ENCODE measurements at regions not wholly inside any gene's neighbourhood (a gene's known extent, or its start where the extent isn't known, plus 50 kb on each side); places are given as distances from the start of the nearest gene placed in this dataset.

- no peak for TF ChIP-seq CTCF (IDR thresholded peaks at IDR 0.05; ENCODE audit: low read depth, low read length)
- Histone ChIP-seq H3K36me3 (no peaks in the 10 kb centered on the region), H3K27me3 (no peaks in the 10 kb centered on the region), H3K4me3 (ENCODE audit: low read depth, low read length) (no peak overlapping the region), H3K4me1 (no peaks in the 10 kb centered on the region), H3K9me3 (no peaks in the 10 kb centered on the region)
- DNase-seq = no peak
Observed at GRCh38 chr5:72625332-72625731, 118.1 kb upstream of the ZNF366 start.

GRCh38 chr5:72624641-72625236 is 117.5 kb upstream of the ZNF366 start:
- no peak for TF ChIP-seq CTCF (IDR thresholded peaks at IDR 0.05; ENCODE audit: low read depth, low read length)
- Histone ChIP-seq H3K4me1 (no peaks in the 10 kb centered on the region), H3K4me3 (ENCODE audit: low read depth, low read length) (no peak overlapping the region), H3K27me3 (no peaks in the 10 kb centered on the region), H3K9me3 (no peaks in the 10 kb centered on the region), H3K36me3 (no peaks in the 10 kb centered on the region)
- no peak for DNase-seq

GRCh38 chr5:72623936-72624335 is 116.7 kb upstream of the ZNF366 start:
- no peaks in the 10 kb centered on the region for H3K9me3 ChIP-seq
- no peak for TF ChIP-seq CTCF (IDR thresholded peaks at IDR 0.05; ENCODE audit: low read depth, low read length)
- no peaks in the 10 kb centered on the region for H3K4me1 ChIP-seq
- H3K4me3 ChIP-seq (ENCODE audit: low read depth, low read length) = no peak overlapping the region
- H3K27me3 ChIP-seq = no peaks in the 10 kb centered on the region
- DNase-seq = no peak
- no peaks in the 10 kb centered on the region for H3K36me3 ChIP-seq

GRCh38 chr5:72623323-72623722 is 116.1 kb upstream of the ZNF366 start:
- no peak overlapping the region for H3K4me3 ChIP-seq (ENCODE audit: low read depth, low read length)
- H3K27me3 ChIP-seq = no peaks in the 10 kb centered on the region
- no peak for DNase-seq
- H3K36me3 ChIP-seq = no peaks in the 10 kb centered on the region
- H3K9me3 ChIP-seq = no peaks in the 10 kb centered on the region
- no peaks in the 10 kb centered on the region for H3K4me1 ChIP-seq
- TF ChIP-seq CTCF (IDR thresholded peaks at IDR 0.05; ENCODE audit: low read depth, low read length) = no peak

GRCh38 chr5:72622170-72622760 is 115.1 kb upstream of the ZNF366 start:
- Histone ChIP-seq H3K36me3 (no peaks in the 10 kb centered on the region), H3K4me3 (ENCODE audit: low read depth, low read length) (no peak overlapping the region), H3K27me3 (no peaks in the 10 kb centered on the region), H3K4me1 (no peaks in the 10 kb centered on the region), H3K9me3 (no peaks in the 10 kb centered on the region)
- no peak for DNase-seq
- TF ChIP-seq CTCF (IDR thresholded peaks at IDR 0.05; ENCODE audit: low read depth, low read length) = no peak

- Histone ChIP-seq H3K4me3 (ENCODE audit: low read depth, low read length) (no peak overlapping the region), H3K4me1 (no peaks in the 10 kb centered on the region), H3K27me3 (no peaks in the 10 kb centered on the region), H3K9me3 (no peaks in the 10 kb centered on the region), H3K36me3 (no peaks in the 10 kb centered on the region)
- no peak for DNase-seq
- TF ChIP-seq CTCF (IDR thresholded peaks at IDR 0.05; ENCODE audit: low read depth, low read length) = no peak
Observed at GRCh38 chr5:72621576-72621975, 114.4 kb upstream of the ZNF366 start.
